ENCODE measurements at regions not wholly inside any gene's neighbourhood (a gene's known extent, or its start where the extent isn't known, plus 50 kb on each side); places are given as distances from the start of the nearest gene placed in this dataset.

- no peak for TF ChIP-seq ZNF622 (IDR thresholded peaks at IDR 0.05)
- TF ChIP-seq STAT1 (conservative IDR thresholded peaks at IDR 0.05) = no peak
- TF ChIP-seq SMARCA5 (IDR thresholded peaks at IDR 0.05) = no peak
- no peak for TF ChIP-seq TCF12 (IDR thresholded peaks at IDR 0.05; ENCODE audit: low read depth, low read length)
- TF ChIP-seq NR2C2 (IDR thresholded peaks at IDR 0.05; ENCODE audit: borderline replicate concordance, control insufficient read depth, insufficient read length, low read depth) = no peak
- TF ChIP-seq ETV6 (conservative IDR thresholded peaks at IDR 0.05 in 1 of 2, IDR thresholded peaks at IDR 0.05 in 1 of 2; ENCODE audit: borderline replicate concordance in 1 of 2, low read depth in 1 of 2) = no peak
Measured at GRCh38 chr10:131703541-131703940, 197.3 kb upstream of the PPP2R2D start (continued).

- DNase-seq (ENCODE audit: low read depth, low spot score) (no peak), FAIRE-seq (no peak)
Measured at GRCh38 chr10:131703941-131704340, 196.9 kb upstream of the PPP2R2D start.

More at GRCh38 chr10:131703941-131704340, 196.9 kb upstream of the PPP2R2D start:
- no peaks in the 10 kb centered on the region for H3K36me3 ChIP-seq (ENCODE audit: control insufficient read depth in 2 of 2, insufficient read depth in 2 of 2, low read length in 1 of 2)
- TF ChIP-seq MAX (IDR thresholded peaks at IDR 0.05; ENCODE audit: low read depth, low read length) (no peak), POU2F2 (IDR thresholded peaks at IDR 0.05; ENCODE audit: borderline replicate concordance, low read depth, low read length) (no peak), EED (IDR thresholded peaks at IDR 0.05; ENCODE audit: low read depth) (no peak), HSF1 (IDR thresholded peaks at IDR 0.05; ENCODE audit: low read depth, low read length) (no peak), IRF3 (IDR thresholded peaks at IDR 0.05) (no peak), CEBPB (IDR thresholded peaks at IDR 0.05; ENCODE audit: borderline replicate concordance in 1 of 2, low read depth in 2 of 2, low read length in 2 of 2) (no peak), CBX5 (IDR thresholded peaks at IDR 0.05; ENCODE audit: low read depth) (no peak), BCL3 (IDR thresholded peaks at IDR 0.05; ENCODE audit: borderline replicate concordance, insufficient read depth, low read depth, low read length, poor library complexity, severe bottlenecking) (no peak), MYB (IDR thresholded peaks at IDR 0.05; ENCODE audit: borderline replicate concordance, low read depth, low read length) (no peak), HDAC6 (IDR thresholded peaks at IDR 0.05; ENCODE audit: unreplicated experiment) (no peak), RUNX3 (IDR thresholded peaks at IDR 0.05; ENCODE audit: low read length) (no peak)
- no peak overlapping the region for H2AFZ ChIP-seq (ENCODE audit: control insufficient read depth, low read depth, low read length)
- no TSS peak for BruUV-seq (replicated peaks)
- RAD21 ChIA-PET (ENCODE audit: unreplicated experiment) = no interaction called here
- H3K79me2 ChIP-seq (ENCODE audit: control insufficient read depth, insufficient read depth, low read length) = no peaks in the 10 kb centered on the region
- in situ Hi-C loops (cut with MboI) = no loop called here
- no peak overlapping the region for H3K27ac ChIP-seq (ENCODE audit: control insufficient read depth, insufficient read depth)
- intact Hi-C loops (cut with micrococcal nuclease; ENCODE audit: unreplicated experiment) = no loop called here
- no peak overlapping the region for H3K4me3 ChIP-seq
- H3K4me1 ChIP-seq (ENCODE audit: control insufficient read depth, insufficient read depth, low read length) = no peaks in the 10 kb centered on the region
- CTCF ChIA-PET = no interaction called here
- H4K20me1 ChIP-seq (ENCODE audit: control insufficient read depth, insufficient read depth) = no peaks in the 10 kb centered on the region
- ATAC-seq = no peak
- H3K9me3 ChIP-seq (replicated peaks; ENCODE audit: control insufficient read depth, insufficient read depth, low read length) = no peaks in the 10 kb centered on the region; the same call in 2 of the 3 replicates
- H3K27me3 ChIP-seq (replicated peaks in 1 of 2; ENCODE audit: control insufficient read depth in 2 of 2, insufficient read depth in 2 of 2, low read length in 1 of 2) = no peaks in the 10 kb centered on the region
- POLR2A ChIA-PET = no interaction called here
- H3K4me2 ChIP-seq (ENCODE audit: control insufficient read depth, insufficient read depth) = no peak overlapping the region
- no peak overlapping the region for H3K9ac ChIP-seq (ENCODE audit: control insufficient read depth, insufficient read depth, low read length)
- WGBS (ENCODE audit: insufficient coverage, insufficient replicate concordance, low lambda C conversion rate, missing lambda C conversion rate) = 20% methylated on average over 8 of the region's 8 CpGs
- SMC1A ChIA-PET (ENCODE audit: uncharacterized antibody, unreplicated experiment) = no interaction called here
